Gastrocnemius medialis (tissue), 4 donors: ENCODE measurements at regions not wholly inside any gene's neighbourhood (a gene's known extent, or its start where the extent isn't known, plus 50 kb on each side); places are given as distances from the start of the nearest gene placed in this dataset.

Experiments used
- ATAC-seq, 2 donors: fragments of 150-250 bp; one replicate each; pipeline ENCODE4 v1.9.1; 2016
- DNase-seq, 2 donors: peaks; one replicate each; pipeline ENCODE4 v3.0.0-alpha.2; 2019
- H3K27ac ChIP-seq, 4 donors: fragments of 200-600 bp; sonication (generic); 1 replicate in 1 of 4; 2 replicates in 3 of 4; pipeline ENCODE4 v1.5.1; 2016 to 2018; ENCODE audit warnings: mild to moderate bottlenecking in 2 of 4, moderate library complexity in 1 of 4
- H3K27me3 ChIP-seq, 3 donors: fragments of 200-600 bp; sonication (generic) in 2 of 3; 1 replicate in 1 of 3; 2 replicates in 2 of 3; pipeline versions ENCODE4 v1.5.1 to v1.6.0; 2016 to 2019; ENCODE audit warnings: mild to moderate bottlenecking in 1 of 3, moderate library complexity in 1 of 3
- H3K36me3 ChIP-seq, 2 donors: fragments of 200-600 bp; sonication (generic) in 1 of 2; one replicate each; pipeline ENCODE4 v1.5.1; 2017 to 2018
- H3K4me1 ChIP-seq, 2 donors: fragments of 200-600 bp; sonication (generic) in 1 of 2; one replicate each; pipeline ENCODE4 v1.5.1; 2016 to 2017; ENCODE audit warnings: mild to moderate bottlenecking in 2 of 2
- H3K4me3 ChIP-seq, 4 donors: fragments of 200-600 bp; sonication (generic) in 3 of 4; 1 replicate in 1 of 4; 2 replicates in 3 of 4; pipeline ENCODE4 v1.5.1; 2016 to 2019; ENCODE audit warnings: mild to moderate bottlenecking in 2 of 4
- H3K9me3 ChIP-seq, 3 donors: fragments of 200-600 bp; sonication (generic) in 2 of 3; 1 replicate in 1 of 3; 2 replicates in 2 of 3; pipeline ENCODE4 v1.5.1; 2016 to 2019
- POLR2A ChIP-seq, 2 donors: fragments of 450-650 bp; IDR thresholded peaks; one replicate each; pipeline ENCODE4 v1.6.1; 2017; ENCODE audit warnings: antibody characterized with exemption in 2 of 2, mild to moderate bottlenecking in 2 of 2, moderate library complexity in 2 of 2
- in situ Hi-C, 4 donors: fragments of 200-750 bp; cut with MboI; loops; one replicate each; pipeline versions ENCODE4 v1.15.0 to v1.8.0; 2017; ENCODE audit warnings: low sequenced_read_pairs in 4 of 4
- intact Hi-C: fragments of 100-400 bp; cut with DNase I; formaldehyde crosslinking; loops from one replicate; pipeline ENCODE4 v1.15.1; 2023; ENCODE audit warnings: low total_unique reads
- TF ChIP-seq, protein P1 (sequence below), 5 experiments: fragments of 450-650 bp in 3 of 5; fragments of 200-600 bp in 2 of 5; sonication (generic) in 2 of 5; IDR thresholded peaks in 4 of 5; conservative IDR thresholded peaks in 1 of 5; 1 replicate in 4 of 5; 2 replicates in 1 of 5; pipeline ENCODE4 v1.5.1; 2016 to 2019; ENCODE audit warnings: antibody characterized with exemption in 5 of 5, mild to moderate bottlenecking in 3 of 5, moderate library complexity in 3 of 5

DNA sequence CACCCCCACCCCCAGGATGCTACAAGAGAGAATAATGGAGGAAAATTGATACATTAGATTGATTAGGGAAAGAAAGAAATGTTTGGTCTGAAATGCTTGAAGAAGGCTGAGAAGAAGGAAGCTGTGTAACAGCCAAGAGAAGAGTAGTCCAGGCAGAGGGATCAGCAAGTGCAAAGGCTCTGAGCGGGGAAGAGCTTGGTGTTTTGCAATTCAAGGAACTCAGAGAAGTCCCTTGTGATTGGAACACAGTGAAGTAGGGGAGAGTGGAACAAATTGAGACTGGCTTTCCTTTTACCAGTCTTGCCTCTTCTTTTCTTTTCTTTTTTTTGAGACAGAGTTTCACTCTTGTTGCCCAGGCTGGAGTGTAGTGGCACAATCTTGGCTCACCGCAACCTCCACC is 76.6 kb upstream of the CHD6 start:
- intact Hi-C loops: loop anchor here (5.0 to 10.0 kb wide), 5 partner anchors 182 to 670 kb away; partner anchors contain the start of genes TOP1 and ZHX3
- Histone ChIP-seq H3K36me3 (no peaks in the 10 kb centered on the region), H3K27me3 (no peaks in the 10 kb centered on the region), H3K4me1 (peaks cover 10 to 15% of the 10 kb centered on the region in 2 donors), H3K27ac (peak overlapping the region; percentile 83 to 97 (median 91)), H3K4me3 (peak overlapping the region in 1 of 4 donors; percentile 77), H3K9me3 (no peaks in the 10 kb centered on the region)
- in situ Hi-C loops: loop anchor here in 1 of 4 donors (10.0 kb wide), 1 partner anchor 350 kb away; the partner anchor contains the start of gene LPIN3
- ATAC-seq (no peak), DNase-seq (no peak)
- TF ChIP-seq POLR2A (IDR thresholded peaks at IDR 0.05): no peak
- TF ChIP-seq, protein P1, sequence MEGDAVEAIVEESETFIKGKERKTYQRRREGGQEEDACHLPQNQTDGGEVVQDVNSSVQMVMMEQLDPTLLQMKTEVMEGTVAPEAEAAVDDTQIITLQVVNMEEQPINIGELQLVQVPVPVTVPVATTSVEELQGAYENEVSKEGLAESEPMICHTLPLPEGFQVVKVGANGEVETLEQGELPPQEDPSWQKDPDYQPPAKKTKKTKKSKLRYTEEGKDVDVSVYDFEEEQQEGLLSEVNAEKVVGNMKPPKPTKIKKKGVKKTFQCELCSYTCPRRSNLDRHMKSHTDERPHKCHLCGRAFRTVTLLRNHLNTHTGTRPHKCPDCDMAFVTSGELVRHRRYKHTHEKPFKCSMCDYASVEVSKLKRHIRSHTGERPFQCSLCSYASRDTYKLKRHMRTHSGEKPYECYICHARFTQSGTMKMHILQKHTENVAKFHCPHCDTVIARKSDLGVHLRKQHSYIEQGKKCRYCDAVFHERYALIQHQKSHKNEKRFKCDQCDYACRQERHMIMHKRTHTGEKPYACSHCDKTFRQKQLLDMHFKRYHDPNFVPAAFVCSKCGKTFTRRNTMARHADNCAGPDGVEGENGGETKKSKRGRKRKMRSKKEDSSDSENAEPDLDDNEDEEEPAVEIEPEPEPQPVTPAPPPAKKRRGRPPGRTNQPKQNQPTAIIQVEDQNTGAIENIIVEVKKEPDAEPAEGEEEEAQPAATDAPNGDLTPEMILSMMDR (IDR thresholded peaks at IDR 0.05 in 4 of 5, conservative IDR thresholded peaks at IDR 0.05 in 1 of 5): no peak

DNA sequence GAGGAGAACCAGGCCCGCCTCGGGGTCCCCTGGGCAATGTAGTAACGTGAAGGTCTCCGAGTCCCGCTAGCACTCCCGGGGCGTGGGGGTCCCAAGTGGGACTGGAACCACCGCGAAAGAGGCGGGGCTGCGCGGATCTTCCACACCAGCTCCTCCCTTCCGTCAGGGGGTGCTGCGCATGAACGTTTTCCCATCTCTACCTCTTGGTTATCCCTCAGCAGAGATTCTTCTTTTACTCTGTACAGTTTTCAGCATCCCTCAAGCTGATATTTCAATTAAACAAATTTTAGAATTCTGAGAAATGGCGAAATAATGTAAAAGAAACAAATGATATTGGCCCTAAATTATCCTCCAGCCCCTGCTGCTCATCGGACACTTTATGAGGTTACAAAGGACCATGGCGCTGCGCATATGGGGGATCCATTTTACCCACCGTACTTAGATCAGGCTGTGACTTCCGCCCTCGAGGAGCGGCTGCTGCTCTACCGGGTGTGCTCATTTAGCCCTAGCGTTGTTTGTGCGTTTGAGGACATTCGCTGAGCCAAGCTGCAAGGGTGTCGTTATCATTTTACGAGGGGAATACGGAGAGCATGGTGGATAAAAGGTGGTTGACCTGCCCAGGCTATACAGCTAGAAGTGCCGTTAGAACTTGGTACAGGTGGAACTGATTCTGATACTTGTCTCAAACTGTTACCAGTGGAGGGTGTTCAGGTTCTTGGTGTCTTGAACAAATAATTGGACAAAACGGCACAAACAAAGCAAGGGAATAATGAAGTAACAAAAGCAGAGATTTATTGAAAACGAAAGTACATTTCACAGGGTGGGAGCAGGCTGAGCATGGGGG is 75.2 kb upstream of the CHD6 start:
- intact Hi-C loops: loop anchor here (5.0 to 10.0 kb wide), 5 partner anchors 181 to 669 kb away; partner anchors contain the start of genes TOP1 and ZHX3
- TF ChIP-seq, protein P1 (IDR thresholded peaks at IDR 0.05 in 4 of 5, conservative IDR thresholded peaks at IDR 0.05 in 1 of 5): peak in 4 of 5 experiments; percentile 22 to 68 (median 58)
- TF ChIP-seq POLR2A (IDR thresholded peaks at IDR 0.05): peak; percentile 68 to 69
- in situ Hi-C loops: loop anchor here in 1 of 4 donors (10.0 kb wide), 1 partner anchor 349 kb away; the partner anchor contains the start of gene LPIN3
- Histone ChIP-seq H3K27ac (peak overlapping the region; percentile 83 to 97 (median 91)), H3K4me3 (peak overlapping the region; percentile 77 to 92 (median 78)), H3K27me3 (no peaks in the 10 kb centered on the region), H3K36me3 (no peaks in the 10 kb centered on the region), H3K9me3 (no peaks in the 10 kb centered on the region), H3K4me1 (peaks cover 10 to 15% of the 10 kb centered on the region in 2 donors)
- ATAC-seq (peak; percentile 91 to 94), DNase-seq (peak; percentile 78 to 84)

DNA sequence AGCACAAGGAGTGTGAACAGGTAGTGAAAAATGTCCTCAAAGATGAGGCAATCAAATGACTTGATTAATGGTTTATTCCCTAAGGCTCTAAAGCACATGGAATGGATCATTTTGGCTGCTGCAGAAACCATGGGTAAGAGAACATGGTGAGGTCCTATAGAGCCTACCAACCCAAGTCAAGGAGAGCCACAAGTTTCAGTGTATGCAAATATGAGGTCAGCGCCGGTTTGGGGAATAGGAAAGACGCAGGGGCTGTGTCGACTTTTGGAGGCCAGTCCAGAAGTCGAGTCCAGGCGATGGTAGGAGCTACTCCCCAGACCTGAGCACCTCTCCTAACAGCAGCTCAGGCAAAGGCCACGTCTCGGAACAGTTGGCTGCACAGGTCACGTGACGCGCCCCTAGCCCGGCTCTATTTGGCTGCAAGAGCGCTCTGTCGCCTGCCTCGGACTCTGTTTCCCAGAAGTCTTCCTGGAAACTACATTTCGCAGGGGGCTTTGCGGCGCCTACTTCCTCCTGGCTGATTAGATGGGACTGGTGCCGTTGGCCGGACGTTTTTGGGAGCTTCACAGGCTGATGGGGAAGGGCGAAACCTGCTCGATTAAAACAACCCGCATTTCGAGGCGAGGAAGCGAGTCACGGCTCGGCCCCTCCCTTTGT is 74.4 kb upstream of the CHD6 start:
- ATAC-seq (peak; percentile 57 to 69), DNase-seq (peak; percentile 72 to 90)
- Histone ChIP-seq H3K27ac (peak overlapping the region; percentile 83 to 97 (median 91)), H3K36me3 (no peaks in the 10 kb centered on the region), H3K9me3 (no peaks in the 10 kb centered on the region), H3K27me3 (no peaks in the 10 kb centered on the region), H3K4me3 (peak overlapping the region; percentile 77 to 92 (median 78)), H3K4me1 (peaks cover 10 to 15% of the 10 kb centered on the region in 2 donors)
- in situ Hi-C loops (loop anchor here in 1 of 4 donors (10.0 kb wide), 1 partner anchor 348 kb away; the partner anchor contains the start of gene LPIN3), intact Hi-C loops (loop anchor here (1.0 to 10.0 kb wide), 6 partner anchors 74 to 668 kb away; partner anchors contain the start of genes CHD6, TOP1 and ZHX3)
- TF ChIP-seq POLR2A (IDR thresholded peaks at IDR 0.05): peak in 1 of 2 donors; percentile 11
- TF ChIP-seq, protein P1 (IDR thresholded peaks at IDR 0.05 in 4 of 5, conservative IDR thresholded peaks at IDR 0.05 in 1 of 5): no peak

DNA sequence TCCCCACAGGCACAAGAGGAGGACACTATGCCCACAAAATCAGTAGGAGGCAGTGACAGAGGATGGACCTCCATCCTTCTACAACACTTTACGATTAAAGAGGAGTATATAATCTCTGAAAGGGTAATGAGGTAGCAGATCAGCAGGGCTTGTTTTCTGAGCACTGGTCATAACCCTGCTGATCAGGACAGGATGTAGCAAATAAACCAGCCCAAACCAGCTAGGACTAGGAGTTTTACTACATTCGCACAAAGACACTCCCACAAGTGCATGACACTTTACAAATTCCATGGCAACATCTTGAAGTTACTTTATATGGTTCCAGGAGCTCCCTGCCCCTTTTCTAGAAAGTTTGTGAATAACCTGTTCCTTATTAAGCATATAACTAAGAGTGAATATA is 73.3 kb upstream of the CHD6 start:
- Histone ChIP-seq H3K27me3 (no peaks in the 10 kb centered on the region), H3K27ac (no peak overlapping the region), H3K9me3 (no peaks in the 10 kb centered on the region), H3K36me3 (no peaks in the 10 kb centered on the region), H3K4me3 (no peak overlapping the region), H3K4me1 (peaks cover 4 to 15% of the 10 kb centered on the region in 2 donors)
- DNase-seq: no peak
- intact Hi-C loops: loop anchor here (5.0 to 10.0 kb wide), 5 partner anchors 179 to 667 kb away; partner anchors contain the start of genes TOP1 and ZHX3
- no peak for TF ChIP-seq POLR2A (IDR thresholded peaks at IDR 0.05)
- TF ChIP-seq, protein P1 (IDR thresholded peaks at IDR 0.05 in 4 of 5, conservative IDR thresholded peaks at IDR 0.05 in 1 of 5): no peak
- in situ Hi-C loops: loop anchor here in 1 of 4 donors (10.0 kb wide), 1 partner anchor 347 kb away; the partner anchor contains the start of gene LPIN3
- no peak for ATAC-seq
